ENCODE measurements at regions not wholly inside any gene's neighbourhood (a gene's known extent, or its start where the extent isn't known, plus 50 kb on each side); places are given as distances from the start of the nearest gene placed in this dataset.

DNA sequence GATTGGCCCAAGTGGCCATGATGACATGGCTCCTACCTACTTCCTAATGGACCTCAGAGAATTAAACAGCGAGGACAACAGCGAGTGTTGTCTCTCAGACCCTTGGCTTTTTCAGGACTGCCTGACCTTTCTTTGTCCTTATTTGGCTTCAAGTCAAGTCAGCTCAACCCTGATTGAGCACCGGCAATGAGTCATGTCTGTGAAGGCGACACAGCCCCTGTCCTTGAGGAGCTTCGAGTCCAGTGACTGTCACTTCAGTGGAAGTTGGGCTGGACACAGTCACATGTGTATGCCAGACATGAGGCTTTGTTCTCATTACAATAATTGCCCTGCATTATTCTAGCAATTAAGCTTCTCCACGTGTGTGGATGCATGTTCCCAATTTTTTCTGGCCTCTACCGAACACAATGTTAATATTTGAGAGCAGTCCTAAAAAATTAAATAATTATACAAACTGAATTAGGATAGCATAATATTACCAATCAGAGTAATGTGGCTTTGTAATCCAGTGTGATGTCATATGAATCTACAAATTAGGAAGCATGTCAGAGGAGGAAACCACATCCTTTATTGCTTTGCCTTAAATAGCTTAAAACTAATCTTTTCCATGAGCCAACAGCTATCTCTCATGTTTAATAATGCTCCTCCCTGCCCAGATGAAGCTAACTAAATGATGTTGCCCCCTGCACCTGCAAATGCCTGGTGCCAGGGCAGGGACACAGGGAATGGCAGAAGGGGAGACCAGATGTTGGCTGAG is 178.6 kb downstream of the CDH26 start:
- Histone ChIP-seq H3K4ac (ENCODE audit: low read depth, low read length) (no peak overlapping the region), H4K5ac (ENCODE audit: low read depth, low read length) (no peak overlapping the region), H3K9me3 (ENCODE audit: control insufficient read depth, insufficient read depth, low read length) (no peaks in the 10 kb centered on the region), H2AK9ac (replicated peaks; ENCODE audit: low read depth, low read length, poor library complexity) (no peak overlapping the region), H3K9ac (ENCODE audit: low read depth, low read length) (no peak overlapping the region), H3K14ac (replicated peaks; ENCODE audit: low read depth, low read length) (no peak overlapping the region), H2BK120ac (ENCODE audit: low read depth, low read length) (no peak overlapping the region), H2BK15ac (ENCODE audit: low read depth, low read length) (no peak overlapping the region), H4K20me1 (ENCODE audit: insufficient read depth, low read length) (no peaks in the 10 kb centered on the region), H3K36me3 (ENCODE audit: control insufficient read depth, insufficient read depth, low read length) (no peaks in the 10 kb centered on the region), H4K8ac (ENCODE audit: low read depth in 2 of 2, low read length in 2 of 2) (no peak overlapping the region), H3K4me1 (ENCODE audit: control insufficient read depth, insufficient read depth, low read length) (no peaks in the 10 kb centered on the region), H2BK20ac (ENCODE audit: low read depth, low read length) (no peak overlapping the region), H3K27ac (ENCODE audit: insufficient read depth, low read length) (no peak overlapping the region), H3K79me1 (ENCODE audit: low read depth in 1 of 2, low read length in 2 of 2) (no peaks in the 10 kb centered on the region), H3K27me3 (ENCODE audit: control insufficient read depth, insufficient read depth, low read length) (no peaks in the 10 kb centered on the region), H2AK5ac (ENCODE audit: low read depth, low read length) (no peak overlapping the region), H4K91ac (ENCODE audit: insufficient read depth, low read depth, low read length) (no peak overlapping the region), H3K4me3 (ENCODE audit: insufficient read depth, low read depth, low read length) (no peak overlapping the region), H3K4me2 (ENCODE audit: low read depth, low read length) (no peak overlapping the region), H3K56ac (ENCODE audit: extremely low read depth, insufficient read depth, low read length) (no peak overlapping the region), H3K9me1 (ENCODE audit: insufficient read depth, low read length) (no peaks in the 10 kb centered on the region), H3K23ac (ENCODE audit: low read depth, low read length) (no peak overlapping the region), H2AFZ (replicated peaks; ENCODE audit: low read length, poor library complexity) (no peak overlapping the region), H3K18ac (ENCODE audit: low read depth, low read length) (no peak overlapping the region), H2BK5ac (ENCODE audit: low read depth, low read length, poor library complexity, severe bottlenecking) (no peak overlapping the region)
- TF ChIP-seq RAD21 (IDR thresholded peaks at IDR 0.05; ENCODE audit: low read length), result no peak
- no peak for TF ChIP-seq RFX5 (IDR thresholded peaks at IDR 0.05; ENCODE audit: low read depth, low read length)
- no peak for TF ChIP-seq CEBPB (IDR thresholded peaks at IDR 0.05; ENCODE audit: low read depth, low read length)
- TF ChIP-seq BHLHE40 (IDR thresholded peaks at IDR 0.05; ENCODE audit: low read depth, low read length), result no peak
- TF ChIP-seq MAZ (IDR thresholded peaks at IDR 0.05; ENCODE audit: borderline replicate concordance, low read depth, low read length), result no peak
- TF ChIP-seq RCOR1 (IDR thresholded peaks at IDR 0.05; ENCODE audit: insufficient replicate concordance, low read length), result no peak
- TF ChIP-seq ELK1 (IDR thresholded peaks at IDR 0.05; ENCODE audit: borderline replicate concordance, low read depth, low read length), result no peak
- TF ChIP-seq, protein P1, sequence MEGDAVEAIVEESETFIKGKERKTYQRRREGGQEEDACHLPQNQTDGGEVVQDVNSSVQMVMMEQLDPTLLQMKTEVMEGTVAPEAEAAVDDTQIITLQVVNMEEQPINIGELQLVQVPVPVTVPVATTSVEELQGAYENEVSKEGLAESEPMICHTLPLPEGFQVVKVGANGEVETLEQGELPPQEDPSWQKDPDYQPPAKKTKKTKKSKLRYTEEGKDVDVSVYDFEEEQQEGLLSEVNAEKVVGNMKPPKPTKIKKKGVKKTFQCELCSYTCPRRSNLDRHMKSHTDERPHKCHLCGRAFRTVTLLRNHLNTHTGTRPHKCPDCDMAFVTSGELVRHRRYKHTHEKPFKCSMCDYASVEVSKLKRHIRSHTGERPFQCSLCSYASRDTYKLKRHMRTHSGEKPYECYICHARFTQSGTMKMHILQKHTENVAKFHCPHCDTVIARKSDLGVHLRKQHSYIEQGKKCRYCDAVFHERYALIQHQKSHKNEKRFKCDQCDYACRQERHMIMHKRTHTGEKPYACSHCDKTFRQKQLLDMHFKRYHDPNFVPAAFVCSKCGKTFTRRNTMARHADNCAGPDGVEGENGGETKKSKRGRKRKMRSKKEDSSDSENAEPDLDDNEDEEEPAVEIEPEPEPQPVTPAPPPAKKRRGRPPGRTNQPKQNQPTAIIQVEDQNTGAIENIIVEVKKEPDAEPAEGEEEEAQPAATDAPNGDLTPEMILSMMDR (conservative IDR thresholded peaks at IDR 0.05; ENCODE audit: low read depth, low read length), result no peak
- no peak for TF ChIP-seq MXI1 (IDR thresholded peaks at IDR 0.05; ENCODE audit: borderline replicate concordance, low read depth, low read length)
- TF ChIP-seq, protein P2, sequence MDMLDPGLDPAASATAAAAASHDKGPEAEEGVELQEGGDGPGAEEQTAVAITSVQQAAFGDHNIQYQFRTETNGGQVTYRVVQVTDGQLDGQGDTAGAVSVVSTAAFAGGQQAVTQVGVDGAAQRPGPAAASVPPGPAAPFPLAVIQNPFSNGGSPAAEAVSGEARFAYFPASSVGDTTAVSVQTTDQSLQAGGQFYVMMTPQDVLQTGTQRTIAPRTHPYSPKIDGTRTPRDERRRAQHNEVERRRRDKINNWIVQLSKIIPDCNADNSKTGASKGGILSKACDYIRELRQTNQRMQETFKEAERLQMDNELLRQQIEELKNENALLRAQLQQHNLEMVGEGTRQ (IDR thresholded peaks at IDR 0.05; ENCODE audit: low read depth, low read length), result no peak
- no peak for TF ChIP-seq POLR2A (IDR thresholded peaks at IDR 0.05; ENCODE audit: low read depth, low read length)
- no peak for TF ChIP-seq MAFK (IDR thresholded peaks at IDR 0.05; ENCODE audit: low read depth, low read length)
- TF ChIP-seq NFE2L2 (IDR thresholded peaks at IDR 0.05; ENCODE audit: low read depth, low read length), result no peak
- no peak for TF ChIP-seq SMC3 (IDR thresholded peaks at IDR 0.05; ENCODE audit: low read depth, low read length)
- no peak for TF ChIP-seq FOS (IDR thresholded peaks at IDR 0.05; ENCODE audit: low read depth, low read length)
- TF ChIP-seq CHD1 (IDR thresholded peaks at IDR 0.05; ENCODE audit: low read depth, low read length), result no peak
- ChIA-PET POLR2A (ENCODE audit: unreplicated experiment) (no interaction called here), CTCF (no interaction called here)
- 52% methylated on average over 5 of the region's 7 CpGs; no CpG with 5 or more reads in 1 of the 2 experiments for WGBS, 2 experiments (ENCODE audit: extremely low coverage in 2 of 2, insufficient read length in 1 of 2)
- dilution Hi-C loops (cut with HindIII; ENCODE audit: low sequenced_read_pairs, unreplicated experiment), result no loop called here
- no peak for ATAC-seq (ENCODE audit: low read depth)
- intact Hi-C loops (cut with micrococcal nuclease), result no loop called here
- BruUV-seq (replicated peaks), result no TSS peak
- no peak for DNase-seq
- in situ Hi-C loops (cut with MboI; ENCODE audit: low sequenced_read_pairs), result no loop called here
